ENCODE measurements at regions not wholly inside any gene's neighbourhood (a gene's known extent, or its start where the extent isn't known, plus 50 kb on each side); places are given as distances from the start of the nearest gene placed in this dataset.

GRCh38 chr5:136638084-136638483 is 272.7 kb upstream of the TRPC7 start:
- TF ChIP-seq CTCF (conservative IDR thresholded peaks at IDR 0.05 in 1 of 2, IDR thresholded peaks at IDR 0.05 in 1 of 2; ENCODE audit: low read depth in 1 of 2, low read length in 2 of 2): no peak
- no peak for TF ChIP-seq EZH2 (IDR thresholded peaks at IDR 0.05; ENCODE audit: low read length, missing control alignments)
